HG03108 (cell line): ENCODE measurements at regions not wholly inside any gene's neighbourhood (a gene's known extent, or its start where the extent isn't known, plus 50 kb on each side); places are given as distances from the start of the nearest gene placed in this dataset.

Source experiments
- ATAC-seq: cut with Tn5 transposase; IDR thresholded peaks from one replicate; pipeline ENCODE4 v1.9.1; 2021; ENCODE audit warnings: moderate library complexity; ENCODE audit not compliant: unreplicated experiment

DNA sequence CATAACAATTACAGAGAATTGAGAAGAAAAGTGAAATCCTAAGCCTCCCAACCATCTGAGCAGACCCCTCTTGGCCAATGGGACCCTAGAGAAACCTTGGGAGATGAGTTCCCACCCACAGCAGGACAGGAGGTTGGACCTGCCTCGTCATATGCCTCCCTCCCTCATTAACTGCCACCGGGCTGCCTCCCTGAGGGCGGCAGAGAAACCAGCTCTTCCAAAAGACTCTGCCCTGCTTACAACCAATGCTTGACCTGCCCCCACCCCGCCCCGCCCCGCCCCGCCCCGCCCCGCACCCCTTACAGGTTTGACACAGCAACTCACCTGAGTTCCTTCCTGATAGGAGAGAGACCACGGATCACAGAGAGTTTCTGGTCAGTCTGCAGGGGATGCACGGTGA, 86.1 kb downstream of the ADRA2C start:
- ATAC-seq: no peak

- ATAC-seq: no peak
These were observed 86.5 kb downstream of the ADRA2C start for GRCh38 chr4:3852711-3853110.

- ATAC-seq: no peak
These were observed 87.3 kb downstream of the ADRA2C start for GRCh38 chr4:3853388-3854035.

DNA sequence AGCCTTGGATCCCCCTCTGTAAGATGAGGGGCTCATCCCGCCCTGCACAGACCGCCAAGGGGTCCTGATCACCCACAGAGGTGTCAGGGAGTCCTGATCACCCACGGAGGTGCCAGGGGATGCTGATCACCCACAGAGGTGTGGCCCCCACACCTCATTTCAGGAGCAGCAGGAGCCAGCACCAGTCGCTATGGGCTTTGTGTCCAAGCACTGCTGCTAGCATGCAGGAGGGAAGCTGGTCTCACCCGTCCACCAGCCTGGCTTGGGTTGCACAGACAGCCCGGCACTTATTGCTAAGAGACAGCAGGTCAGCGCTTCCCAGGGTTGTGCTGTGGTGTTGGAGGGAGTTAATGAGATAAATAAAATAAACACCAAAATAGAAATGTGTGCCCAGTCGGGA, 88.5 kb downstream of the ADRA2C start:
- ATAC-seq: no peak

DNA sequence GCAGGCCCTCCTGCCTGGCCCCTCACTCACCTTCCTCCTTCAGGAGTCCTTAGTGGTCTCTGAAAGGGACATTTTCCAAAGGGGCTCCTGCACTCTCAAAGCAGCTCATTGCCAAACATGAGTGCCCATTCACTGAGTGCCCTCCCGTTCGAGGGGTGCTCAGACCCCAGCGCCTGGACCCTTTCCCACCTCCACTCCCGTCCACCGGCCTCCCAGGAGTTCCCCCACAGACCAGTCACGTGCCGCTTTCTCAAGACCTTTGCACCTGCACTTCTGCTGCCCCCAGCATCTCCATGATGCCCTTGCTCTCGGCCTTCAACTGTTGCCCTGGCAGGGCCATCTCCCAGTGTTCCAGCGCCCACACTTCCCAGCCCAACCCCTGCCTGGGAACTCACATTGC, 89.5 kb downstream of the ADRA2C start:
- ATAC-seq: no peak

- no peak for ATAC-seq
These were observed 90.5 kb downstream of the ADRA2C start for GRCh38 chr4:3856604-3857204.

DNA sequence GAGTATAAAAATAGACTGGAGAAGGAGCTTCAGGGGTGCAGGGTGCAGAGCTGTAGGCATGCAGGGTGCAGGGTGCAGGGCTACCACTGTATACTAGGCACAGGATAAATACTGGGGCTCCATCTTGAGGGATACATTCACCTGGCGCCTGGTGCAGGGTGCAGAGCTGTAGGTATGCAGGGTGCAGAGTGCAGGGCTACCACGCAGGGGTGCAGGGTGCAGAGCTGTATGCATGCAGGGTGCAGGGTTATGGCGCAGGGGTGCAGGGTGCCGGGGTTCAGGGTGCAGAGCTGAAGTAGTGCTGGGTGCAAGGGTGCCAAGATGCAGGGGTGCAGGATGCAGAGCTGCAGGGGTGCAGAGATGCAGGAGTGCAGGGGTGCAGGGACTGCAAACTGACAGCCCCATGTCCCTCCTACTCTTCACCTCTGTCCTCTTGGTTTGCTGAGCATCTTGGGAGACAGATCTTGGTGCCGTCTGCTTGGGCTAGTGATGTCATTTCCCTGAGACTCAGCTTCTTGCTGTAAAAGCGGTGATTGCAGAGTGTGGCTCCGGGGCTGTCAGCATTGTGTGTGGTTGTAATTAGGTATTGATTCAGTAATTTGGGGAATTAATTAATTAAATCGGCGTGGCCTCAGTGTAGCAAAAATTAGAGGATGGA, 91.2 kb downstream of the ADRA2C start:
- ATAC-seq: no peak

DNA sequence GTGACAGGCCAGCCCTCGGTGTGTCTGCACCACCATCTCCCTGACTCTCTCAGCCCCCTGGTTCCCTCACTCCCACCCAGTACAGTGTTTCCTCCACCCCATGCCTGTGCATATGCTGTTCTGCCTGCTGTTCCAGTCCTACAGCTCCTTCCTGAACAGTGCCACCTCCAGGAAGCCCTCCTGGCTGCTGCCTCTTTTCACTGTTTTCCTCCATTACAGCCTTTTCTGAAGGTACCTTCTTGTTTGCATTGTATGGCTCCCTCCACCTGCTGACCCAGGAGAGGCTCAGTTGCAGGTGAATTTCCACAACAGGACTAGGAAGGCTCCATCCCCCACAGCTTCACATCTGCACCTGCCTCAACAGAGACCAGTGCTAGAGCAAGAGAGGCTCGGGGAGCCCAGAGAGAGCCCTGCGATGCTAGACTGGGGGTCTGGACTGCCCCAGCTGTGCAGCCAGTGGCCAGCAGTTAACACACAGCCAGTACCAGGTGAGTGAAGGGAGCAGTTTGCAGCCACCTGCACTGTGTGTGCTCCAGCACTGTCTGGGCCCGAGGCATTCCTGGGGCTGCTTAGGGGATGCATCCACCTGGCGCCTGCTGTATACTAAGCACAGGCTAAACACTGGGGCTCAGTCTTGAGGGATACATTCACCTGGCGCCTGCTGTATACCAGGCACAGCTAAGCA, 92.0 kb downstream of the ADRA2C start:
- no peak for ATAC-seq

- ATAC-seq: no peak
These were observed 92.7 kb downstream of the ADRA2C start for GRCh38 chr4:3858765-3859388.

DNA sequence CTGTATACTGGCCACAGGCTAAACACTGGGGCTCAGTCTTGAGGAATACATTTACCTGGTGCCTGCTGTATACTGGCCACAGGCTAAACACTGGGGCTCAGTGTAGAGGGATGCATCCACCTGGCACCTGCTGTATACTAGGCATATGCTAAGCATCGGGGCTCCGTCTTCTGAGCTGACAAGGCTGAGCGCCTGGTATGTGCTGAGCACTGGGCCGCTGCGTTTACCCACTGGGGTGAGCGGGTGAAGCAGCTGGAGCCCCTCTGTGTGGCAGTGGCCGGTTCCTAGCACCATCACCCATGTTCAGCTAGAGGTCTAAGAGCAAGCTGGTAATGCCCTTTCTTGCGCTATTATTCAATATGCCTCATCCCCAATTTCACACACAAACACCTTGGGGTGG, 93.4 kb downstream of the ADRA2C start:
- no peak for ATAC-seq

- ATAC-seq: no peak
These were observed 94.1 kb downstream of the ADRA2C start for GRCh38 chr4:3860061-3860912.

DNA sequence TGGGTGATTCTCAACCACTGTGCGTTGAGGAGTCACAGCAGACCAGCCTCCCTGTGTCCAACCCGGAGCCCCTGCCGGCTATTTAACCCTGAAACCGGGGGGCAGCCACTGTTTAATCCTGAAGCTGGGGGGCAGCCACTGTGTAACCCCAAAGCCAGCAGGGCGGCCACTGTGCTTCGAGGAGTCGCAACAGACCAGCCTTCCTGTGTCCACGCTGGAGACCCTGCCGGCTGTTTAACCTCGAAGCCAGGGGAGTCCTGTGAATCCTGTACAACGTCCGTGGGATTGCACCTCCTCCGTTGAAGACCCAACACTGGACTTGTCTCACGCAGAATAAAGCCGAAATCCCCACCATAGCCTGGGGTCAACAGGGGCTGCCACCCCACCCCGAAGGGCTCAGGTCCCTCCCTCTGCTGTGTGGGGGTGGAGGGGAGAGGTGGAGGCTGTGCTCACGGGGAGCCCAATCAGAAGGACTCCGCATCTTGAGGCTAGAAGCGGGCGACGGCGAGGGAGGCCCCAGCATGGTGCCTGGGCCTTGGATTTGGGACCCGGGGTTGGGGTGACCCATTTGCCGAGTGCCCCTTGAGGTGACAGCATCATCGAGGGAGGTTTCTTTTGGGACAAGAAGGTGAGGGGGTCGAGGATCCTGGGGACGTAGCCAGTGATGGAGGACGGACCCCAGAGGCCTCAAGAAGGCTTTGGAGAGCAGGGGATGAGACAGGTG, 94.9 kb downstream of the ADRA2C start:
- ATAC-seq: no peak

DNA sequence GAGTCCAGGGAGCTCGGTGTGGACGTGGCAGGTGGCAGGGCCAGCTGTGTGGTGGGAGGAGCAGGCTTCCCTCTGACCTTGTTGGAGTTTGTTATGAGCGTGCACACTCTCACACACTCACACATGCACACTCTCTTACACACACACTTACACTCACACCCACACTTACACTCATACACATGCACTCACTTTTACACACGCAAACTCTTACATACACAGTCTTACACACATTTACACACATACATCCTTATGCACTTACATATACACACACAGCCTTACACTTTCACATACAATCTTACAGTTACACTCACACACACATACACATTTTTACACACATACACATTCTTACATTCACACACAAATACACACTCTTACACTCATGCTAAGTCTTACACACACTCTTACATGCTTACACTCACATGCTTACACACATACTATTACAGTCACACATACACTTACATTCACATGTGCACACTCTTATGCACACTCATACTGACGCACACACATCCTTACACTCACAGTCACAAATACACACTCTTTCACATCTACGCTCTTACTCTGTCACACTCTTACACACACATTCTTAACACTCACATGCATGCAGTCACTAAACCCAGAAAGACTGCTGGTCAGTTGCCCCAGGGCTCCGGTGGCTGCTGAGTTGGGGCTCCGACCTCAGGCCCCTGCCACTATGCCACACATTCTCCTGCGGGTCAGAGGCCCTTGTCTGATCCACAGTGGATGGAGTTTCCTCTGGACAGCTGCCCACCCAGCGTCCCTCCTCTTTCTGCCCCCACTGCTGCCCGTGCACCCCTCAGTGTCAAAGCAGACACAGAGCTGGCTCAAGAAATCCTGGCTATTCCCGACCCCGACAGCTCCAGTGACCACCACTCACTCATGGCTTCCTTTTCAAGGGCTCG, 95.8 kb downstream of the ADRA2C start:
- no peak for ATAC-seq

- ATAC-seq: no peak
These were observed 96.6 kb downstream of the ADRA2C start for GRCh38 chr4:3862640-3863420.

DNA sequence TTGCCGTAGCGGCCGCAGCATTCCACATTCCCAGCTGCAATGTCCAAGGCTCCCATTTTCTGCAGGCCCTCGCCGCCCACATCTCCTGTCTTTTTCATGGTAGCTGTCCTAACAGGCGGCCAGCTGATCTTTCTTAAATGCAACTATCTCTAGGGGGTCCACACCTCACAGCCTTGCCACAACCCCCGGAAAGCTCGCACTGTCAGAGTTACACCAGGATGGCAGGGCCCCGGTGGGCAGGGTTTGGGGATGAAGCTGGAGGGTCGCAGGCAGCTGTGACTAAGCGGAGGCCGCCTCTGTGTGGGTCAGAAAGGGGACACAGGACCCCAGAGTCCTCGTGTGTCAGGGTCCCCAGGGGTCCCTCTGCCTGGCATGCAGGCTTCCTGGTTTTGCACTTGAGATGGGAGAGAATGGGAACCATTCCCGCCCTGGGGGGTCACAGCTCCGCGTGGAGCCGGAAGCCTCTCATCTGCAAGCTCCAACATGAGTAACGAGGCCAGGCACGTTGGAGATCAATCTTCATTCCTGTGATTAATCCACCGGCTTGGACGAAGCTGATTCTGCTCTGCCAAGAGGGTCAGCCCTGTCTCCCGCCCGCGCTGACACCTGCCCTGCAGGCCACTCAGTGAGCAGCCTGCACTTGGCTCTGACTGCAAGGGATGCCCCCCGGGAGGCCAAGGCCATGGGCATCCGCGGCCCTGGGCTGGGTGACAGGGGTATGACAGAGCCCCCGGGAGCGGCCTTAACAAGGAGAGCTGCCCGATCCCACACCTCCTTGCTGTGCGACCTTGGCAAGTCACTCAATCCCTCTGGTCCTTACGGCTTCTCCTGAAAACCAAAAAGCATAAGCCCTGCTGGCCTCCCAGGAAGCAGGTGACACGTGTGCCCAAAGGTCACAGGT, 97.9 kb downstream of the ADRA2C start:
- no peak for ATAC-seq

- no peak for ATAC-seq
These were observed 98.8 kb downstream of the ADRA2C start for GRCh38 chr4:3864742-3865721.
